ENCODE measurements at regions not wholly inside any gene's neighbourhood (a gene's known extent, or its start where the extent isn't known, plus 50 kb on each side); places are given as distances from the start of the nearest gene placed in this dataset.

DNA sequence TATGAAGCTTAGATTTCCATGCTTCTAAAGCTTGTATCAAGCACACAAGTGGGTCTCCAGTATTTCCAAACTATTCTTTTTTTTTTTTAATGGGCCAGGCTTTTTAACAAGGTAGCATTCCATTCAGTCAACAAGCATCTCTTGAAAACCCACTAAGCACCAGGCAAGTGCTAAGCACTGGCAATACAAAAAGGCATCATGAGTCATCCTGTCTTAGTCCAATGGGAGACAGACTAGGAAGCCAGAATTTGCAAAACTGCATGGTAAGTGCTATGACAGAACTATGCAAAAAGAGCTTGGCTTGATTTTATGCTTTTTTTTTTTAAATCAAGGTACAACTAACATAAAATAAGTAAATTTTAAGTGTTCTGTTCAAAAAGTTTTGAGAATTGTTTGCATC is 109.3 kb upstream of the DST start:
- Histone ChIP-seq H3K9ac (ENCODE audit: low read length) (no peak overlapping the region), H3K9me2 (ENCODE audit: low read depth, low read length) (no peaks in the 10 kb centered on the region), H3K4me2 (ENCODE audit: low read length) (no peak overlapping the region), H3K27me3 (ENCODE audit: insufficient read depth, low read length) (no peaks in the 10 kb centered on the region), H4K20me1 (ENCODE audit: insufficient read depth, low read length) (no peaks in the 10 kb centered on the region), H3F3A (ENCODE audit: insufficient read depth, low read length) (no peaks in the 10 kb centered on the region), H2AFZ (ENCODE audit: low read length) (no peak overlapping the region), H3K79me2 (ENCODE audit: insufficient read depth, low read length) (no peaks in the 10 kb centered on the region), H3K4me1 (ENCODE audit: insufficient read depth, low read length, severe bottlenecking) (no peaks in the 10 kb centered on the region), H3K4me3 (ENCODE audit: low read depth, low read length, poor library complexity, severe bottlenecking) (no peak overlapping the region), H3K9me3 (ENCODE audit: low read length) (no peaks in the 10 kb centered on the region), H3K27ac (ENCODE audit: low read depth, low read length, poor library complexity, severe bottlenecking) (no peak overlapping the region), H3K36me3 (ENCODE audit: insufficient read depth, low read length) (no peaks in the 10 kb centered on the region)
- no peak for TF ChIP-seq EZH2 (IDR thresholded peaks at IDR 0.05; ENCODE audit: borderline replicate concordance, low read length)

DNA sequence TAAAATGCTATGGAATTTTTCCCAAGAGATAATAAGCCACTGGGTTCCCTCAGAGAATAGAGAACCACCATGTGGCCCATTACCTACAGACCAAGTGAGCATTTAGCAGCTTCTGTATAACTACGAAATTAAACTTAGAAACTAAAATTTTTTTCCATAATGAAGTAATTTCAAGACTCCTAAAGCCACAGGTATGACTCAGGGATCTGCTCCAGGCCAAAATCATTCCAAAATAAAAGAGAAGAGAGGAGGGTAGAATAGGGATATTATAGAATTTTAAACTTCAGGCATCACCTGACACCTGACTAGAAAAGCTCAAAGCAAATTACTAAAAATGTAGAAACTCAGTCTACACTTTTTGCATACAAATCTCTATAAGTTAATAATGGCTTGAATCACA is 108.9 kb upstream of the DST start:
- Histone ChIP-seq H3K27ac (ENCODE audit: low read depth, low read length, poor library complexity, severe bottlenecking) (no peak overlapping the region), H3K4me3 (ENCODE audit: low read depth, low read length, poor library complexity, severe bottlenecking) (no peak overlapping the region), H3F3A (ENCODE audit: insufficient read depth, low read length) (no peaks in the 10 kb centered on the region), H3K4me2 (ENCODE audit: low read length) (no peak overlapping the region), H3K79me2 (ENCODE audit: insufficient read depth, low read length) (no peaks in the 10 kb centered on the region), H3K9me3 (ENCODE audit: low read length) (no peaks in the 10 kb centered on the region), H4K20me1 (ENCODE audit: insufficient read depth, low read length) (no peaks in the 10 kb centered on the region), H3K36me3 (ENCODE audit: insufficient read depth, low read length) (no peaks in the 10 kb centered on the region), H3K9ac (ENCODE audit: low read length) (no peak overlapping the region), H3K9me2 (ENCODE audit: low read depth, low read length) (no peaks in the 10 kb centered on the region), H3K4me1 (ENCODE audit: insufficient read depth, low read length, severe bottlenecking) (no peaks in the 10 kb centered on the region), H3K27me3 (ENCODE audit: insufficient read depth, low read length) (no peaks in the 10 kb centered on the region), H2AFZ (ENCODE audit: low read length) (no peak overlapping the region)
- TF ChIP-seq, protein P1, sequence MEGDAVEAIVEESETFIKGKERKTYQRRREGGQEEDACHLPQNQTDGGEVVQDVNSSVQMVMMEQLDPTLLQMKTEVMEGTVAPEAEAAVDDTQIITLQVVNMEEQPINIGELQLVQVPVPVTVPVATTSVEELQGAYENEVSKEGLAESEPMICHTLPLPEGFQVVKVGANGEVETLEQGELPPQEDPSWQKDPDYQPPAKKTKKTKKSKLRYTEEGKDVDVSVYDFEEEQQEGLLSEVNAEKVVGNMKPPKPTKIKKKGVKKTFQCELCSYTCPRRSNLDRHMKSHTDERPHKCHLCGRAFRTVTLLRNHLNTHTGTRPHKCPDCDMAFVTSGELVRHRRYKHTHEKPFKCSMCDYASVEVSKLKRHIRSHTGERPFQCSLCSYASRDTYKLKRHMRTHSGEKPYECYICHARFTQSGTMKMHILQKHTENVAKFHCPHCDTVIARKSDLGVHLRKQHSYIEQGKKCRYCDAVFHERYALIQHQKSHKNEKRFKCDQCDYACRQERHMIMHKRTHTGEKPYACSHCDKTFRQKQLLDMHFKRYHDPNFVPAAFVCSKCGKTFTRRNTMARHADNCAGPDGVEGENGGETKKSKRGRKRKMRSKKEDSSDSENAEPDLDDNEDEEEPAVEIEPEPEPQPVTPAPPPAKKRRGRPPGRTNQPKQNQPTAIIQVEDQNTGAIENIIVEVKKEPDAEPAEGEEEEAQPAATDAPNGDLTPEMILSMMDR (IDR thresholded peaks at IDR 0.05; ENCODE audit: low read length) = no peak
- no peak for TF ChIP-seq EZH2 (IDR thresholded peaks at IDR 0.05; ENCODE audit: borderline replicate concordance, low read length)

DNA sequence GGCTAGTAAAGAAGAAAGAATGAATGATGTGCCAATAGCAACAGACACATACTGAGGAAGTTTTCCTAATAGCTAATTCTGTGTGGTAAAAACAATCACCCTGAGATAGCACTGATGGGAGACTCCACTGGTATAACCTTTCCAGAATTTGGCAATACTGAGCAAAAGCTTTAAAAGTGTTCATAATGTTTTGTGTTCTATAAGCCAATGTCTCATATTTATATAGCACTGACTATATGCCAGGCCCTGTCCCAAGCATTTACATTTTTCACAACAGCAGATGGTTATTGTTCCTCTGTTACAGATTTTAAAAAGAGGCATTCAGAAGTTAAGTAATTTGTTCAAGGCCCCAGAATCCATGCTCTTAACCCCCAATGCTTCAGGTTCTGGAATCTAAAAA is 108.0 kb upstream of the DST start:
- H3K79me2 ChIP-seq (ENCODE audit: insufficient read depth, low read length) = no peaks in the 10 kb centered on the region
- no peaks in the 10 kb centered on the region for H3K27me3 ChIP-seq (ENCODE audit: insufficient read depth, low read length)
- H2AFZ ChIP-seq (ENCODE audit: low read length) = no peak overlapping the region
- no peak overlapping the region for H3K27ac ChIP-seq (ENCODE audit: low read depth, low read length, poor library complexity, severe bottlenecking)
- H3K4me3 ChIP-seq (ENCODE audit: low read depth, low read length, poor library complexity, severe bottlenecking) = no peak overlapping the region
- H3F3A ChIP-seq (ENCODE audit: insufficient read depth, low read length) = no peaks in the 10 kb centered on the region
- no peaks in the 10 kb centered on the region for H3K36me3 ChIP-seq (ENCODE audit: insufficient read depth, low read length)
- H4K20me1 ChIP-seq (ENCODE audit: insufficient read depth, low read length) = no peaks in the 10 kb centered on the region
- H3K9ac ChIP-seq (ENCODE audit: low read length) = no peak overlapping the region
- H3K4me2 ChIP-seq (ENCODE audit: low read length) = no peak overlapping the region
- no peaks in the 10 kb centered on the region for H3K9me3 ChIP-seq (ENCODE audit: low read length)
- H3K9me2 ChIP-seq (ENCODE audit: low read depth, low read length) = no peaks in the 10 kb centered on the region
- no peak for TF ChIP-seq EZH2 (IDR thresholded peaks at IDR 0.05; ENCODE audit: borderline replicate concordance, low read length)
- TF ChIP-seq, protein P1 (IDR thresholded peaks at IDR 0.05; ENCODE audit: low read length) = no peak
- H3K4me1 ChIP-seq (ENCODE audit: insufficient read depth, low read length, severe bottlenecking) = no peaks in the 10 kb centered on the region

DNA sequence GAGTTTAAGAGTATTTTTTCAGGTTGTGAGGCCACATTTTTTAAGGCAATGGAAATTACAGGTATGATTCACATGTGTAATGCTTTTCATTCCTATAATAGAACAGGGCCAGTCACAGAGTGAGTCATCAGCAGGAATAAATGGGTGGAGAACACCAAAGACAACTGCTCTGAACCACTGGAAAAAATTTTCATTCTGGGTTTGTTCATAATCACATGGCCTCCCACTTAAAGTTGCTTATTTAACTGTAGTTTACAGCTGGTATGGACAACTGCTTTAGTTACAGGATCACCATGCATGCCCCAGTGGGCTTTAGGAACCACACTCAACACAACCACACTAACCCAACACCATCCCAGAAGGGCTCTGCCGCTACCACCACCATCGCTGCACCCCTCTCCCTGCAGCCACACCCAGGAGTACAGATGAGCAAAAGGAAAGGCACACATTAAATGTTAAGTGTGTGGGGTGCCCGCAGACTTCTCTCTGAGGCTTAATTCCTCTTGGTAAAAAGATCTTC is 107.0 kb upstream of the DST start:
- no peak overlapping the region for H3K4me3 ChIP-seq (ENCODE audit: low read depth, low read length, poor library complexity, severe bottlenecking)
- no peaks in the 10 kb centered on the region for H3K27me3 ChIP-seq (ENCODE audit: insufficient read depth, low read length)
- no peaks in the 10 kb centered on the region for H3K9me2 ChIP-seq (ENCODE audit: low read depth, low read length)
- no peaks in the 10 kb centered on the region for H3K79me2 ChIP-seq (ENCODE audit: insufficient read depth, low read length)
- H2AFZ ChIP-seq (ENCODE audit: low read length) = no peak overlapping the region
- no peaks in the 10 kb centered on the region for H3K4me1 ChIP-seq (ENCODE audit: insufficient read depth, low read length, severe bottlenecking)
- H4K20me1 ChIP-seq (ENCODE audit: insufficient read depth, low read length) = no peaks in the 10 kb centered on the region
- no peaks in the 10 kb centered on the region for H3F3A ChIP-seq (ENCODE audit: insufficient read depth, low read length)
- no peak overlapping the region for H3K4me2 ChIP-seq (ENCODE audit: low read length)
- H3K9ac ChIP-seq (ENCODE audit: low read length) = no peak overlapping the region
- TF ChIP-seq EZH2 (IDR thresholded peaks at IDR 0.05; ENCODE audit: borderline replicate concordance, low read length) = no peak
- TF ChIP-seq, protein P1 (IDR thresholded peaks at IDR 0.05; ENCODE audit: low read length) = no peak
- no peaks in the 10 kb centered on the region for H3K9me3 ChIP-seq (ENCODE audit: low read length)
- no peaks in the 10 kb centered on the region for H3K36me3 ChIP-seq (ENCODE audit: insufficient read depth, low read length)
- no peak overlapping the region for H3K27ac ChIP-seq (ENCODE audit: low read depth, low read length, poor library complexity, severe bottlenecking)

Data from OCI-LY1 (cell line).